ENCODE measurements at regions not wholly inside any gene's neighbourhood (a gene's known extent, or its start where the extent isn't known, plus 50 kb on each side); places are given as distances from the start of the nearest gene placed in this dataset.
"Not testable (repeated sequence)": the region's sequence is repeated elsewhere in the genome, so short reads cannot be mapped to it uniquely, and the experiment has no call there.

DNA sequence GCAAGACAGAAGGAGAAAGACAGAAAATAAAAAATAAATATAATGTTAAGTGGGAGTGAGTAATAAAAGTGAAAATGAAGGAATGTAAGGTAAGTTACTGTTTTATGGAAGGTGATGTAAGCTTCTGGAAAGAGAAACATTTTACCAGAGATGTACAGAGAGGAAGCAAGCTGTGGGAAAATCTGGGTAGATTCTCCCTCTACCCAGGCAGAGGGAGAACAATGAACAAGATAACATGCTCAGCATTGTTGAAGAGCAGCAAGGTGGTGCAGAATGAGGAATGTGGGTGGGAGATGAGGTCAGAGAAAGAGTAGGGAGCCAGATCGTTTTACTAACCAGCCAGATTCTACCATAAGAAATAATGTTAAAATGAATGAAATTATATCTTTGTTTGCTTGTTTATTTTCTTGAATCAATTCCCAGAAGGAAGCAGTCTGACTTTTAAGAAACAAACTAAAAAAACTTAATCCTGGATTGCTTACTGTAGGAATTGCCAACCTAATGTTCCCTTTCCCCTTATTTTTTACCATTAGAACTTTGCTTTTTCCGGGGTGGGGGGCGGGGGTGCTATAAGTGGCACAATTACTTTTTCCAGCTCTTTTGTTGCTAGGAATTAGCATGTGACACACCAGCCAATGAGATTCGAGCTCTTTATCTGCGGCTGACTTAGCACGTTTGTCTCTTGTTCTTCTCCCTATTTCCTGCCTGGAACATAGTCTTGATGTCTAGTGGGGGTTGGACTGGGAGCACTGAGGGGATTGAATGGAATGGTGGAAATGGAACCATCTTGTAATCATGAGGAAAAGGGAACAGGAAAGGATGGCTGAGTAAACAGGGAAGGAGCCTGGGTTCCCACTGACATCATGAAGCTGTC is 356.7 kb downstream of the TMEM167A start:
- Mint-ChIP-seq H3K4me3 (no peak overlapping the region), H3K36me3 (ENCODE audit: low read depth) (no peaks in the 10 kb centered on the region), H3K9me3 (no peaks in the 10 kb centered on the region), H3K27ac (no peak overlapping the region), H3K4me1 (peaks cover 3% of the 10 kb centered on the region), H3K27me3 (peaks cover 2% of the 10 kb centered on the region)
- ChIA-PET CTCF (interaction anchor here (0.7 to 0.8 kb wide), 2 partner anchors 19 to 46 kb away, joined by 3 read pairs; no protein-coding TSS in a partner anchor), POLR2A (no interaction called here)
- no peak for DNase-seq

- H3K27me3 Mint-ChIP-seq = peaks cover 2% of the 10 kb centered on the region
- no peak for DNase-seq
- no peak overlapping the region for H3K4me3 Mint-ChIP-seq
- H3K27ac Mint-ChIP-seq = no peak overlapping the region
- peaks cover 3% of the 10 kb centered on the region for H3K4me1 Mint-ChIP-seq
- POLR2A ChIA-PET = no interaction called here
- no peaks in the 10 kb centered on the region for H3K36me3 Mint-ChIP-seq (ENCODE audit: low read depth)
- H3K9me3 Mint-ChIP-seq = peaks cover 3% of the 10 kb centered on the region
- CTCF ChIA-PET = no interaction called here
These were observed 357.8 kb downstream of the TMEM167A start for GRCh38 chr5:82719368-82719767.

DNA sequence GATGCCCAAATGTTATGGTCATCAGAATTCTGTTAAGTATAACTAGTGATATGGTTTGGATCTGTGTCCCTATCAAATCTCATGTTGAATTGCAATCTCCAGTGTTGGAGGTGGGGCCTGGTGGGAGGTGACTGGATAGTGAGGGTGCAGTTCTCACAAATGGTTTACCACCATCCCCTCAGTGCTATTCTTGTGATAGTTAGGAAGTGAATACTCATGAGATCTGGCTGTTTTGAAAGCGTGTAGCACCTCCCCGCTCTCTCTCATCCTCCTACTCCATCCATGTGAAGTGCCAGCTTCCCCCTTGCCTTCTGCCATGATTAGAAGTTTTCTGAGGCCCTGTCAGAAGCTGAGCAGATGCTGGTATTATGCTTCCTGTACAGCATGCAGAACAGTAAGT is 359.5 kb downstream of the TMEM167A start:
- Mint-ChIP-seq H3K9me3 (peaks cover 3% of the 10 kb centered on the region), H3K27ac (no peak overlapping the region), H3K4me1 (peaks cover under 1% of the 10 kb centered on the region), H3K4me3 (no peak overlapping the region), H3K27me3 (peaks cover 2% of the 10 kb centered on the region), H3K36me3 (ENCODE audit: low read depth) (no peaks in the 10 kb centered on the region)
- POLR2A ChIA-PET = no interaction called here
- CTCF ChIA-PET = no interaction called here
- DNase-seq = no peak

GRCh38 chr5:82714732-82715131 is 362.5 kb downstream of the TMEM167A start:
- CTCF ChIA-PET; H3K4me3 Mint-ChIP-seq; H3K4me1 Mint-ChIP-seq; H3K36me3 Mint-ChIP-seq (ENCODE audit: low read depth); H3K9me3 Mint-ChIP-seq; H3K27ac Mint-ChIP-seq; DNase-seq; POLR2A ChIA-PET; H3K27me3 Mint-ChIP-seq: not testable (repeated sequence)

DNA sequence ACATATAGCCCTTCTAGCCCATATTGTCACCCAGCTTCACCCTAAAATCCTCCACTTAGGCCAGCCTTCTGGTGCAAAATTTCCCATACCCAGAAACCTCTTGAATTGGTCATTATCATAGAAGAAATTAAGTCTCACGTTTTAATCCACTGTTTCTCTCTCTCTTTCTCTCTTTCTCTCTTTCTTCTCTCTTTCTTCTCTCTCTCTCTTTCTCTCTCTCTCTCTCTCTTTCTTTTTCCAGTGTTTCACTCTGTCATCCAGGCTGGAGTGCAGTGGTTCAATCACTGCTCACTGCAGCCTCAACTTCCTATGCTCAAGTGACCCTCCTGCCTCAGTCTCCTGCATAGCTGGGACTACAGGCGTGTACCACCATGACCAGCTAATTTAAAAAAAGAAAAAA is 363.4 kb downstream of the TMEM167A start:
- no peak overlapping the region for H3K4me3 Mint-ChIP-seq
- no peak for DNase-seq
- H3K36me3 Mint-ChIP-seq (ENCODE audit: low read depth) = no peaks in the 10 kb centered on the region
- H3K27me3 Mint-ChIP-seq = peaks cover 4% of the 10 kb centered on the region
- H3K9me3 Mint-ChIP-seq = peaks cover 3% of the 10 kb centered on the region
- H3K4me1 Mint-ChIP-seq = no peaks in the 10 kb centered on the region
- ChIA-PET POLR2A (no interaction called here), CTCF (no interaction called here)
- H3K27ac Mint-ChIP-seq = no peak overlapping the region

- DNase-seq = no peak
- CTCF ChIA-PET = no interaction called here
- no peaks in the 10 kb centered on the region for H3K4me1 Mint-ChIP-seq
- peaks cover 6% of the 10 kb centered on the region for H3K27me3 Mint-ChIP-seq
- POLR2A ChIA-PET = no interaction called here
- H3K4me3 Mint-ChIP-seq = no peak overlapping the region
- H3K36me3 Mint-ChIP-seq (ENCODE audit: low read depth) = no peaks in the 10 kb centered on the region
- H3K9me3 Mint-ChIP-seq = peaks cover 3% of the 10 kb centered on the region
- H3K27ac Mint-ChIP-seq = no peak overlapping the region
These were observed 369.5 kb downstream of the TMEM167A start for GRCh38 chr5:82707741-82708140.

DNA sequence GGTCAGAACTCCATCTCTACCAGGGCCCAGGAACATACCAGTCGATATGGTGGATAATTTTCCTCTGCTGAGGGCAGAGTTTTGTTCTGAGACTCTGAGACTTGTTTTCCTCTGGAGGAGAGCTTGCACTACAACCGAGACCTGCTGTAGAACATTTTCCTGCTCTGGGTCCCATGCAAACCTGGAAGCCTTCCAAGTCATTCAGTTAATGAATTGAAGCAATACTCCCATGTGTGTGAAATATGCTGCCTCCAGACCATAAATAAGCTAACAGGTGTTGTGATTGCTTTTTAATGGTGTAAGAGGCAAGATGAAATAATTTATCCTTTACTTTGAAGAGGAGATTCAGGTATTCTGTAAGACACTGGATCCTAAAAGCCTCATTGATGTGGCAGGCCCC is 372.8 kb downstream of the TMEM167A start:
- Mint-ChIP-seq H3K27ac (no peak overlapping the region), H3K27me3 (peaks cover 9% of the 10 kb centered on the region), H3K4me3 (no peak overlapping the region), H3K4me1 (no peaks in the 10 kb centered on the region), H3K9me3 (peaks cover 3% of the 10 kb centered on the region), H3K36me3 (ENCODE audit: low read depth) (no peaks in the 10 kb centered on the region)
- no peak for DNase-seq
- ChIA-PET POLR2A (no interaction called here), CTCF (no interaction called here)

DNA sequence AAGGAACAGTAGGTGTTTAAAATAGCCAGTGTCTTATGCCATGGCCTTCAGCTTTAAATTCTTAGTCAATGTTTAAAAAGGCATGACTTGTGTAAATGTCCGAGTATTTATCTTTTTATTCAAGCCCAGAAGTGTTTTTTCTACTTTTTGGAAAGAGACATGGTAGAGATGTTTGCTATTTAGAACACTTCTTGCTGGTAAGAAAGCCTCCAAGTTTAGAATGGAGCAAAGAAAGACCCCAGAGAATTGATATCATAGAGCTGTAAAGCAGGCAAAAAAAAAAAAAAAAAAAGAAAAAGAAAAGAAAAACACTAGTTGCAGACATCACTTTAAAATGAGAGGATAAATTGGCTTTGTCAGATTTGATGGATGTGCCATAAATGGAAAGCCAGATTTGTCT is 375.1 kb downstream of the TMEM167A start:
- peaks cover 14% of the 10 kb centered on the region for H3K27me3 Mint-ChIP-seq
- ChIA-PET CTCF (no interaction called here), POLR2A (no interaction called here)
- H3K27ac Mint-ChIP-seq = no peak overlapping the region
- DNase-seq = no peak
- H3K4me3 Mint-ChIP-seq = no peak overlapping the region
- H3K4me1 Mint-ChIP-seq = no peaks in the 10 kb centered on the region
- no peaks in the 10 kb centered on the region for H3K36me3 Mint-ChIP-seq (ENCODE audit: low read depth)
- no peaks in the 10 kb centered on the region for H3K9me3 Mint-ChIP-seq

GRCh38 chr5:82699737-82700136 is 377.5 kb downstream of the TMEM167A start:
- Mint-ChIP-seq H3K36me3 (ENCODE audit: low read depth) (no peaks in the 10 kb centered on the region), H3K4me1 (no peaks in the 10 kb centered on the region)
- POLR2A ChIA-PET = no interaction called here

DNA sequence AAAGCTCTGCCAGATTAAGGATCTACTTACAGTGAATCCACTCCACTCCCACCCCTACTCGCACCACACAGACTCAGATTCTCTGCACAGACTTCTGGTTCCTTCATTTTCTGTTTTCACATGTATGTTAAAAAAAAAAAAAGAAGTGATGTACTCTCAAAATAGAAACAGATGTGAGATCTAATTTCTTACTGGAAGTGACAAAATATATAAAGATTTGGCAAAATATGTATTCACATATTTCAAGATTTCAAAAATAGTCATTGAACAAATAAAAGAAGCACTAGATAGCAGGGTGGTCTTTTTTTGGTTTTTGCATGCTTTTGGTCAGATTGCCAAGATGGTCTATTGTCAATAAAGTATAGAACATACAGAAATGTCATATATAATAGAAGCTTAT is 379.2 kb downstream of the TMEM167A start:
- peaks cover 14% of the 10 kb centered on the region for H3K27me3 Mint-ChIP-seq
- no peaks in the 10 kb centered on the region for H3K4me1 Mint-ChIP-seq
- ChIA-PET CTCF (no interaction called here), POLR2A (no interaction called here)
- H3K9me3 Mint-ChIP-seq = no peaks in the 10 kb centered on the region
- H3K27ac Mint-ChIP-seq = no peak overlapping the region
- H3K4me3 Mint-ChIP-seq = no peak overlapping the region
- H3K36me3 Mint-ChIP-seq (ENCODE audit: low read depth) = no peaks in the 10 kb centered on the region
- no peak for DNase-seq

More at GRCh38 chr5:82699737-82700136, 377.5 kb downstream of the TMEM167A start:
- Mint-ChIP-seq H3K27me3 (peaks cover 14% of the 10 kb centered on the region), H3K27ac (no peak overlapping the region), H3K9me3 (no peaks in the 10 kb centered on the region), H3K4me3 (no peak overlapping the region)
- no peak for DNase-seq
- CTCF ChIA-PET = no interaction called here

DNA sequence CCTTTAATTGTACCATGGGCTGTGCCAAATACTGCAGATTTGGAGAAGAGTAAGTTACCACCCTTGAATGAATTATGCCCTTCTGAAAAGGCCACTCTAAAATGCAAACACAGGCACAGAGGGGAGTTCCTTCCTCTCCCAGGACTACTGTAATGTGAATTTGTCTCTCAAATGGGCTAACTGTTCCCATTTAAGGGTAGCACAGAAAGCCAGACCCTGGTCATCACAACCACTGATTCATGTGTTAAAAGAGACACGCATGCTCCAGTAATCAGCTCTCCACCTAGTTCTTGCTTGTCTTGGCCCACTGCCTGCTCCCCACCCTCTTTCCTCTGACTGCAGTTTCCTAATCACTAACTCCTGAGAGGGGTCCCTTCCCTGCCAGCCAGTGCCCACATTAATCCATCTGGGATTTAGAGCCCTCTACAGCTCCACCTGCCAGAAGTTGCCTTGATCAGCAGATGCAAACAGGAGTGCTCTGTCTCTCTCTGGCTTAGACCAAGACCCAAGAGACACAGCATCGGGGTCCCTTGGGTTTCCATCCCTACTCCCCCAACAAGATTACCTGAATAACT is 382.4 kb downstream of the TMEM167A start:
- Mint-ChIP-seq H3K4me1 (no peaks in the 10 kb centered on the region), H3K36me3 (ENCODE audit: low read depth) (no peaks in the 10 kb centered on the region), H3K27me3 (peaks cover 12% of the 10 kb centered on the region), H3K9me3 (no peaks in the 10 kb centered on the region), H3K4me3 (no peak overlapping the region), H3K27ac (no peak overlapping the region)
- DNase-seq = no peak
- ChIA-PET CTCF (no interaction called here), POLR2A (no interaction called here)

GRCh38 chr5:82692826-82693225 is 384.4 kb downstream of the TMEM167A start:
- no peaks in the 10 kb centered on the region for H3K9me3 Mint-ChIP-seq
- H3K27me3 Mint-ChIP-seq = peaks cover under 1% of the 10 kb centered on the region
- ChIA-PET CTCF (no interaction called here), POLR2A (no interaction called here)
- H3K36me3 Mint-ChIP-seq (ENCODE audit: low read depth) = no peaks in the 10 kb centered on the region
- H3K27ac Mint-ChIP-seq = no peak overlapping the region
- no peak for DNase-seq
- no peaks in the 10 kb centered on the region for H3K4me1 Mint-ChIP-seq
- no peak overlapping the region for H3K4me3 Mint-ChIP-seq

DNA sequence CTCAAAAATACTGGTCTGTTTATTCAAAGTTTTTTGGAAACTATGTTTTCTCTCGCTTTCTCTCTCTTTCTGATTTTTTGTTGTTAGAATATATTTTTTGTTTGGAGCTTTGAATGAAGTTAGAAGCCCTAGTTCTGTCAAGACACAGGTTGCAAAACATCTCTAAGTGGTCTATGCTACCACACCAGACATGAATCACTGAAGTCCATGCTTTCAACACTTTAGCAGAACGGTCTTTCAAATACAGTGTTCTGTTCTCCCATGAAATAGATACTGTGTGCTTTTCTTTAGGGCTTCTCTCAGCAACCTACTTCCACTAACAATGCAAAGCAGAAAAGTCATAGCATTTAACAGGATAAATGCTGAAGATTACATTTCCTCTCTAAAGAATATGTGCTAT is 392.5 kb downstream of the TMEM167A start:
- ChIA-PET POLR2A (no interaction called here), CTCF (no interaction called here)
- H3K36me3 Mint-ChIP-seq (ENCODE audit: low read depth) = no peaks in the 10 kb centered on the region
- H3K27me3 Mint-ChIP-seq = peaks cover 3% of the 10 kb centered on the region
- H3K9me3 Mint-ChIP-seq = peaks cover 2% of the 10 kb centered on the region
- H3K4me3 Mint-ChIP-seq = no peak overlapping the region
- no peaks in the 10 kb centered on the region for H3K4me1 Mint-ChIP-seq
- DNase-seq = no peak
- no peak overlapping the region for H3K27ac Mint-ChIP-seq

DNA sequence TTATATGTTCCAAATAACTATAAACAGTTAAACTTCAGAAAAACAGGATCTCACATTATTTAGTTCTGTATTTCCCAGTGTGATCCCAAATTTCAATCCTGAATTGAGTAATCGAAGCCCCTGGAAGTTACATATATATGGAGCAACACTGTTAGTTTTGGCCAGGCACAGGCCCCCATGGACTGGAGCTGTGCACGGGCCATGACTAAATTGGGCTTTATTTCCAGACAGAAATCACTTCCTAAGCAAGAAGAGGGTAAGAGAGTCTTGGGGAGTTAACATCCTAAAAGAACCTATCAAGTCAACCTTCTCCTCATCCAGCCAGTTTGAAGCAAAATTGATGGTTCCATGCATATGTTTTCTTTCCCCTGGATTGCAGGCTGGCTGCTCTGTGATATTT is 393.0 kb downstream of the TMEM167A start:
- Mint-ChIP-seq H3K27me3 (peaks cover 3% of the 10 kb centered on the region), H3K4me3 (no peak overlapping the region), H3K4me1 (no peaks in the 10 kb centered on the region), H3K9me3 (peaks cover 2% of the 10 kb centered on the region), H3K27ac (no peak overlapping the region), H3K36me3 (ENCODE audit: low read depth) (no peaks in the 10 kb centered on the region)
- CTCF ChIA-PET = no interaction called here
- POLR2A ChIA-PET = no interaction called here
- DNase-seq = no peak
